ENCODE measurements at regions not wholly inside any gene's neighbourhood (a gene's known extent, or its start where the extent isn't known, plus 50 kb on each side); places are given as distances from the start of the nearest gene placed in this dataset.

DNA sequence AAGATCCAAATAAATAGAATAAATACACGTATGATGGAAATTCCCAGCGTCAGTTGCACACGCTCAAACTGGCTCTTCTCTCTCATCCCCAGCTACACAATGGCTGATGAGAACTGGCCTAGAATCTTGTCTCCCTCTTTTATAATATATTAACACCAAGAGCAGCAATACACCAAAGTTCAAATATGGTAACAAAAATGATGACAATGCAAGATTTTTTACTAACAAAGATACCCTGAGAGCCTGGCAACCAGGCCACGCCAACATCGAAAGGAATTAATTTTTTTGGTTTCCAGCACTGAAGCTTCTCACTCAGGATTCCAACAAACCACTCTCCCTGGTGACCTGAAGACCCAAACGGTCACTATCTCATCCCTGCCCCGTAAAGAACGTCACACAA, 302.7 kb upstream of the ID2 start:
- no peaks in the 10 kb centered on the region for H3K9me3 ChIP-seq (ENCODE audit: control insufficient read depth, insufficient read depth, low read length)
- H3K4me2 ChIP-seq (ENCODE audit: low read length) = no peak overlapping the region
- H3K9me2 ChIP-seq (replicated peaks; ENCODE audit: control insufficient read depth, low read length) = no peaks in the 10 kb centered on the region
- peaks cover 24% of the 10 kb centered on the region for H3K4me1 ChIP-seq (ENCODE audit: control insufficient read depth, low read length)
- no peaks in the 10 kb centered on the region for H3F3A ChIP-seq (ENCODE audit: control insufficient read depth, insufficient read depth)
- no peaks in the 10 kb centered on the region for H3K36me3 ChIP-seq (ENCODE audit: control insufficient read depth, low read length)
- H3K4me3 ChIP-seq (ENCODE audit: low read length) = no peak overlapping the region
- H4K20me1 ChIP-seq (ENCODE audit: control insufficient read depth, insufficient read depth, low read depth, low read length) = no peaks in the 10 kb centered on the region
- H3K27ac ChIP-seq (ENCODE audit: low read depth, low read length) = no peak overlapping the region
- H3K79me2 ChIP-seq (ENCODE audit: control insufficient read depth, low read length) = no peaks in the 10 kb centered on the region
- no peaks in the 10 kb centered on the region for H3K27me3 ChIP-seq (ENCODE audit: control insufficient read depth, low read length)
- TF ChIP-seq, protein P1, sequence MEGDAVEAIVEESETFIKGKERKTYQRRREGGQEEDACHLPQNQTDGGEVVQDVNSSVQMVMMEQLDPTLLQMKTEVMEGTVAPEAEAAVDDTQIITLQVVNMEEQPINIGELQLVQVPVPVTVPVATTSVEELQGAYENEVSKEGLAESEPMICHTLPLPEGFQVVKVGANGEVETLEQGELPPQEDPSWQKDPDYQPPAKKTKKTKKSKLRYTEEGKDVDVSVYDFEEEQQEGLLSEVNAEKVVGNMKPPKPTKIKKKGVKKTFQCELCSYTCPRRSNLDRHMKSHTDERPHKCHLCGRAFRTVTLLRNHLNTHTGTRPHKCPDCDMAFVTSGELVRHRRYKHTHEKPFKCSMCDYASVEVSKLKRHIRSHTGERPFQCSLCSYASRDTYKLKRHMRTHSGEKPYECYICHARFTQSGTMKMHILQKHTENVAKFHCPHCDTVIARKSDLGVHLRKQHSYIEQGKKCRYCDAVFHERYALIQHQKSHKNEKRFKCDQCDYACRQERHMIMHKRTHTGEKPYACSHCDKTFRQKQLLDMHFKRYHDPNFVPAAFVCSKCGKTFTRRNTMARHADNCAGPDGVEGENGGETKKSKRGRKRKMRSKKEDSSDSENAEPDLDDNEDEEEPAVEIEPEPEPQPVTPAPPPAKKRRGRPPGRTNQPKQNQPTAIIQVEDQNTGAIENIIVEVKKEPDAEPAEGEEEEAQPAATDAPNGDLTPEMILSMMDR (IDR thresholded peaks at IDR 0.05; ENCODE audit: low read depth, low read length, poor library complexity, severe bottlenecking) = no peak
- no peak for TF ChIP-seq EZH2phosphoT487 (IDR thresholded peaks at IDR 0.05; ENCODE audit: borderline replicate concordance, low read length)

DNA sequence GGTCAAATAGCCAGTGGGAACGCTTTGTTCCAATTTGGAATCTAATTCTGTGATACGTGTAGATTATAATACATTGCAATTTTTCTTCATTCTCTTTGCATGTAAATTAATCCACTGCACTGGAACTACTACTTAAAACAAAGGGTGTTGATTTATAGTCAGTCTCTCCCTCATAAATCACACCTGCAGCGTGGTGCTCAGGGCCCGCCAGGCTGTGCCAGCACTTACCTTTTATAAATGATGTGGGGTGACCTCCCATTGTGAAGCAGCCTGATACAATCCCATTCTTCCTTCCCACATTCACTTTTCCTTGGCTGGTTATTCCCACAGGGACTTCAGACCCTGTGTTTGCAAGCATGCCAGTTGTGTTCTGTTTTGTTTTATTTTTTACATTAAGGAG, 302.3 kb upstream of the ID2 start:
- H3K27ac ChIP-seq (ENCODE audit: low read depth, low read length) = no peak overlapping the region
- no peak overlapping the region for H3K4me3 ChIP-seq (ENCODE audit: low read length)
- H3K4me2 ChIP-seq (ENCODE audit: low read length) = peak overlapping the region; percentile 23
- TF ChIP-seq, protein P1 (IDR thresholded peaks at IDR 0.05; ENCODE audit: low read depth, low read length, poor library complexity, severe bottlenecking) = no peak
- TF ChIP-seq EZH2phosphoT487 (IDR thresholded peaks at IDR 0.05; ENCODE audit: borderline replicate concordance, low read length) = no peak
- peaks cover 27% of the 10 kb centered on the region for H3K4me1 ChIP-seq (ENCODE audit: control insufficient read depth, low read length)
- no peaks in the 10 kb centered on the region for H3K9me3 ChIP-seq (ENCODE audit: control insufficient read depth, insufficient read depth, low read length)
- H3K27me3 ChIP-seq (ENCODE audit: control insufficient read depth, low read length) = no peaks in the 10 kb centered on the region
- no peaks in the 10 kb centered on the region for H4K20me1 ChIP-seq (ENCODE audit: control insufficient read depth, insufficient read depth, low read depth, low read length)
- H3F3A ChIP-seq (ENCODE audit: control insufficient read depth, insufficient read depth) = no peaks in the 10 kb centered on the region
- no peaks in the 10 kb centered on the region for H3K36me3 ChIP-seq (ENCODE audit: control insufficient read depth, low read length)
- no peaks in the 10 kb centered on the region for H3K9me2 ChIP-seq (replicated peaks; ENCODE audit: control insufficient read depth, low read length)
- H3K79me2 ChIP-seq (ENCODE audit: control insufficient read depth, low read length) = no peaks in the 10 kb centered on the region

DNA sequence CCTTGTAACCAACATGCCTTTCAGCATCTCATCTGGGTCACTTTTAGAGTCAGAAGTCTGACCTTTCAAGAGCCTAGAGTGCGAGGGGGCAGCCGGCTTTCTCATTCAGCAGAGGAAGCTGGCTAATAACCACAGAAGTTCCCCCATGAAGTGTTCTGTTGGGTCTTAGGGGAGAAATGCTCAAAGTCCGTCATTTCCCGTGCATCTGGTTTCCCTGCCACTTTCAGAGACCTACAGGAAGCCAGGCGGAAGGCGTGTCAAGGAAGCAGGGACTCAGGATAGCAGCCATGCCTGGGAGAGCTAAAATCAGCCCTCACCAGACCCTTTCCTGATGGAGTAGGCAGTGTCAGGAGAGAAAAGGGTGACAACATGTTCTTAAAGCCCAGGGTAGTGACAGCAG, 301.8 kb upstream of the ID2 start:
- TF ChIP-seq, protein P1 (IDR thresholded peaks at IDR 0.05; ENCODE audit: low read depth, low read length, poor library complexity, severe bottlenecking) = no peak
- no peak for TF ChIP-seq EZH2phosphoT487 (IDR thresholded peaks at IDR 0.05; ENCODE audit: borderline replicate concordance, low read length)
- Histone ChIP-seq H3K4me1 (ENCODE audit: control insufficient read depth, low read length) (peaks cover 29% of the 10 kb centered on the region), H3K27me3 (ENCODE audit: control insufficient read depth, low read length) (no peaks in the 10 kb centered on the region), H3K36me3 (ENCODE audit: control insufficient read depth, low read length) (no peaks in the 10 kb centered on the region), H3K4me3 (ENCODE audit: low read length) (no peak overlapping the region), H3F3A (ENCODE audit: control insufficient read depth, insufficient read depth) (no peaks in the 10 kb centered on the region), H3K27ac (ENCODE audit: low read depth, low read length) (no peak overlapping the region), H3K9me2 (replicated peaks; ENCODE audit: control insufficient read depth, low read length) (no peaks in the 10 kb centered on the region), H4K20me1 (ENCODE audit: control insufficient read depth, insufficient read depth, low read depth, low read length) (no peaks in the 10 kb centered on the region), H3K4me2 (ENCODE audit: low read length) (peak overlapping the region; percentile 23), H3K9me3 (ENCODE audit: control insufficient read depth, insufficient read depth, low read length) (no peaks in the 10 kb centered on the region), H3K79me2 (ENCODE audit: control insufficient read depth, low read length) (no peaks in the 10 kb centered on the region)

DNA sequence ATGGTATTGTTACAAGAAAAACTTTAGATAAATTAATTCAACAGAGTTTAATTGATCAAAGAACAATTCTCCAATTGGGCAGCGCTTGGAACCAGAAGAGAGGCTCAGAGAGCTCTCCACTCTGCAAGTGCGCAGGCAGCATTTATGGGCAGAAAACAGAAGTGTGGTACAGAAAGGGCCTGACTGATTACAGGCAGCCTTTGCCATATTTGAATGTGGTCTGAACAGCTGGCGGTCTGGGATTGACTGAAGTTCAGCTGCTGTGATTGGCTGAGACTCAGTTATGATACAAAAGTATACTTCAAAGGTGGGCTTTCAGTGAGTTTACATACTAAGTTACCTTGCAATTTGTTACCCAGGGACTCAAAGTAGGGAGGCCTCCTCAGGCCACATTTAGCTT, 301.3 kb upstream of the ID2 start:
- H3K4me1 ChIP-seq (ENCODE audit: control insufficient read depth, low read length) = peaks cover 29% of the 10 kb centered on the region
- no peaks in the 10 kb centered on the region for H3K9me3 ChIP-seq (ENCODE audit: control insufficient read depth, insufficient read depth, low read length)
- no peaks in the 10 kb centered on the region for H4K20me1 ChIP-seq (ENCODE audit: control insufficient read depth, insufficient read depth, low read depth, low read length)
- TF ChIP-seq, protein P1 (IDR thresholded peaks at IDR 0.05; ENCODE audit: low read depth, low read length, poor library complexity, severe bottlenecking) = no peak
- TF ChIP-seq EZH2phosphoT487 (IDR thresholded peaks at IDR 0.05; ENCODE audit: borderline replicate concordance, low read length) = no peak
- no peaks in the 10 kb centered on the region for H3K27me3 ChIP-seq (ENCODE audit: control insufficient read depth, low read length)
- no peaks in the 10 kb centered on the region for H3K9me2 ChIP-seq (replicated peaks; ENCODE audit: control insufficient read depth, low read length)
- no peaks in the 10 kb centered on the region for H3K79me2 ChIP-seq (ENCODE audit: control insufficient read depth, low read length)
- H3K27ac ChIP-seq (ENCODE audit: low read depth, low read length) = no peak overlapping the region
- H3F3A ChIP-seq (ENCODE audit: control insufficient read depth, insufficient read depth) = no peaks in the 10 kb centered on the region
- H3K4me2 ChIP-seq (ENCODE audit: low read length) = peak overlapping the region; percentile 23; the same call in 1 of the 2 replicates
- no peaks in the 10 kb centered on the region for H3K36me3 ChIP-seq (ENCODE audit: control insufficient read depth, low read length)
- H3K4me3 ChIP-seq (ENCODE audit: low read length) = no peak overlapping the region

Measured in DOHH2 (cell line).